ENCODE measurements at regions not wholly inside any gene's neighbourhood (a gene's known extent, or its start where the extent isn't known, plus 50 kb on each side); places are given as distances from the start of the nearest gene placed in this dataset.

- Histone ChIP-seq H3K4me1 (replicated peaks in 1 of 4; ENCODE audit: control insufficient read depth in 3 of 4, insufficient read depth in 4 of 4, low read length in 3 of 4) (no peaks in the 10 kb centered on the region), H2BK12ac (ENCODE audit: low read depth, low read length) (peak overlapping the region; percentile 50; the same call in 1 of the 2 replicates), H3K23ac (ENCODE audit: insufficient read length) (no peak overlapping the region), H3K27me3 (replicated peaks in 1 of 4; ENCODE audit: control insufficient read depth in 3 of 4, extremely low read depth in 1 of 4, insufficient read depth in 3 of 4, low read length in 3 of 4) (no peaks in the 10 kb centered on the region), H2BK120ac (replicated peaks; ENCODE audit: low read depth, low read length) (no peak overlapping the region), H2AK5ac (ENCODE audit: low read depth, low read length) (no peak overlapping the region), H2AFZ (ENCODE audit: low read length) (no peak overlapping the region), H4K8ac (ENCODE audit: extremely low read depth, insufficient read depth, low read length) (no peak overlapping the region), H3K79me1 (ENCODE audit: low read depth, low read length) (no peaks in the 10 kb centered on the region), H3K9ac (replicated peaks in 1 of 4; ENCODE audit: extremely low read depth in 1 of 4, low read depth in 3 of 4, low read length in 3 of 4) (no peak overlapping the region), H4K91ac (replicated peaks; ENCODE audit: insufficient read length, low read length) (no peak overlapping the region), H3K23me2 (ENCODE audit: low read depth, low read length) (no peaks in the 10 kb centered on the region), H3K56ac (replicated peaks; ENCODE audit: insufficient read length, low read depth, low read length) (no peak overlapping the region), H3K4me2 (ENCODE audit: insufficient read depth in 1 of 2, low read depth in 2 of 2, low read length in 2 of 2) (no peak overlapping the region), H3K9me3 (ENCODE audit: insufficient read depth in 2 of 2, low read depth in 1 of 2, low read length in 1 of 2) (no peaks in the 10 kb centered on the region), H3K4ac (replicated peaks; ENCODE audit: insufficient read length, low read depth, low read length) (no peak overlapping the region), H2BK20ac (ENCODE audit: low read length) (no peak overlapping the region), H4K20me1 (replicated peaks in 1 of 2; ENCODE audit: control insufficient read depth in 1 of 2, insufficient read depth in 2 of 2, low read length in 2 of 2) (no peaks in the 10 kb centered on the region), H3K4me3 (ENCODE audit: extremely low read depth in 1 of 4, insufficient read depth in 2 of 4, low read depth in 3 of 4, low read length in 4 of 4) (no peak overlapping the region), H2BK15ac (ENCODE audit: low read length) (no peak overlapping the region), H3K18ac (ENCODE audit: extremely low read depth, low read length) (no peak overlapping the region), H3K79me2 (ENCODE audit: control insufficient read depth in 1 of 2, insufficient read depth in 2 of 2, low read length in 2 of 2) (no peaks in the 10 kb centered on the region), H3K36me3 (ENCODE audit: control insufficient read depth in 2 of 4, insufficient read depth in 4 of 4, low read length in 3 of 4) (no peaks in the 10 kb centered on the region), H3K27ac (ENCODE audit: low read depth, low read length) (no peak overlapping the region), H4K5ac (ENCODE audit: insufficient read length, low read depth, low read length) (no peak overlapping the region), H2BK5ac (ENCODE audit: low read depth, low read length) (no peak overlapping the region), H3K14ac (ENCODE audit: insufficient read length) (no peak overlapping the region)
- ChIA-PET CTCF (ENCODE audit: partially characterized antibody) (no interaction called here), POLR2A (ENCODE audit: partially characterized antibody) (no interaction called here)
- 77% methylated on average over 6 of the region's 6 CpGs; no CpG with 5 or more reads in 1 of the 2 experiments for WGBS, 2 experiments (ENCODE audit: extremely low coverage in 1 of 2, insufficient coverage in 1 of 2, insufficient read length in 1 of 2, insufficient replicate concordance in 2 of 2, low coverage in 1 of 2, low lambda C conversion rate in 2 of 2, missing lambda C conversion rate in 1 of 2)
- DNase-seq (ENCODE audit: low read depth in 1 of 2, low spot score in 2 of 2) (no peak), FAIRE-seq (no peak)
- TF ChIP-seq CTCF (IDR thresholded peaks at IDR 0.05; ENCODE audit: control extremely low read depth in 1 of 3, insufficient read depth in 1 of 3, low read depth in 1 of 3, low read length in 3 of 3) = no peak; a peak in 1 of 4 replicates
- no peak for TF ChIP-seq CEBPB (IDR thresholded peaks at IDR 0.05; ENCODE audit: low read depth, low read length)
- TF ChIP-seq RAD21 (IDR thresholded peaks at IDR 0.05 in 1 of 2, conservative IDR thresholded peaks at IDR 0.05 in 1 of 2; ENCODE audit: low read depth in 2 of 2, low read length in 2 of 2) = peak in 1 of 2 experiments; percentile 28; a peak in 2 of 4 replicates
Observed at GRCh38 chr7:51927738-51928137, 611.1 kb upstream of the COBL start.

All from H1 (cell line).